ENCODE measurements at regions not wholly inside any gene's neighbourhood (a gene's known extent, or its start where the extent isn't known, plus 50 kb on each side); places are given as distances from the start of the nearest gene placed in this dataset.

GRCh38 chr20:56932575-56933330, 303.6 kb downstream of the TFAP2C start:
- H3K27ac ChIP-seq (ENCODE audit: low read depth, low read length) = no peak overlapping the region
- no peaks in the 10 kb centered on the region for H4K20me1 ChIP-seq (ENCODE audit: control insufficient read depth, insufficient read depth, low read depth, low read length)
- no peak overlapping the region for H3K4me3 ChIP-seq (ENCODE audit: low read length)
- H3K9me2 ChIP-seq (replicated peaks; ENCODE audit: control insufficient read depth, low read length) = no peaks in the 10 kb centered on the region
- H3F3A ChIP-seq (ENCODE audit: control insufficient read depth, insufficient read depth) = no peaks in the 10 kb centered on the region
- H3K79me2 ChIP-seq (ENCODE audit: control insufficient read depth, low read length) = no peaks in the 10 kb centered on the region
- H3K4me1 ChIP-seq (ENCODE audit: control insufficient read depth, low read length) = no peaks in the 10 kb centered on the region
- H3K9me3 ChIP-seq (ENCODE audit: control insufficient read depth, insufficient read depth, low read length) = no peaks in the 10 kb centered on the region
- no peak overlapping the region for H3K4me2 ChIP-seq (ENCODE audit: low read length)
- TF ChIP-seq EZH2phosphoT487 (IDR thresholded peaks at IDR 0.05; ENCODE audit: borderline replicate concordance, low read length) = no peak
- no peak for TF ChIP-seq CTCF (IDR thresholded peaks at IDR 0.05; ENCODE audit: low read depth, low read length, poor library complexity, severe bottlenecking)
- H3K27me3 ChIP-seq (ENCODE audit: control insufficient read depth, low read length) = peaks cover 15% of the 10 kb centered on the region
- H3K36me3 ChIP-seq (ENCODE audit: control insufficient read depth, low read length) = no peaks in the 10 kb centered on the region

DNA sequence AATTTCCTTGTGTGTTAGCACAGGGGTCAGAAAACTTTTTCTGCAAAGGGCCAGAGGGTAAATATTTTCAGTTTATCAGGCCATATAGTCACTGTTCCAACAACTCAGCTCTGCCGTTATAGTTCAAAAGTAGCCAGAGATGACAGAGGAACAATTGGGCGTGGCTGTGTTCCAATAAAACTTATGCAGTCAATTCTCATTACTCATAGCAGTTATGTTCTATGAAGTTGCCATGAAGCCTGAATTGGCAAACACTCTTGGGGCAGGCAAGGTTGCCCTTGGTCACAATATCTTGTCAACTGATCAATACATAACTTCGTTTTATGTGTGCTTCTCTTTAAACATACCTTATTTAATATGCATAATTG, 304.2 kb downstream of the TFAP2C start:
- TF ChIP-seq EZH2phosphoT487 (IDR thresholded peaks at IDR 0.05; ENCODE audit: borderline replicate concordance, low read length) = no peak
- TF ChIP-seq CTCF (IDR thresholded peaks at IDR 0.05; ENCODE audit: low read depth, low read length, poor library complexity, severe bottlenecking) = no peak
- Histone ChIP-seq H3K27ac (ENCODE audit: low read depth, low read length) (no peak overlapping the region), H3K79me2 (ENCODE audit: control insufficient read depth, low read length) (no peaks in the 10 kb centered on the region), H4K20me1 (ENCODE audit: control insufficient read depth, insufficient read depth, low read depth, low read length) (no peaks in the 10 kb centered on the region), H3K9me2 (replicated peaks; ENCODE audit: control insufficient read depth, low read length) (no peaks in the 10 kb centered on the region), H3K4me3 (ENCODE audit: low read length) (no peak overlapping the region), H3K4me1 (ENCODE audit: control insufficient read depth, low read length) (no peaks in the 10 kb centered on the region), H3K27me3 (ENCODE audit: control insufficient read depth, low read length) (peaks cover 12% of the 10 kb centered on the region), H3K9me3 (ENCODE audit: control insufficient read depth, insufficient read depth, low read length) (no peaks in the 10 kb centered on the region), H3F3A (ENCODE audit: control insufficient read depth, insufficient read depth) (no peaks in the 10 kb centered on the region), H3K36me3 (ENCODE audit: control insufficient read depth, low read length) (no peaks in the 10 kb centered on the region), H3K4me2 (ENCODE audit: low read length) (no peak overlapping the region)

GRCh38 chr20:56934888-56935287, 305.8 kb downstream of the TFAP2C start:
- H3F3A ChIP-seq (ENCODE audit: control insufficient read depth, insufficient read depth) = no peaks in the 10 kb centered on the region
- H4K20me1 ChIP-seq (ENCODE audit: control insufficient read depth, insufficient read depth, low read depth, low read length) = no peaks in the 10 kb centered on the region
- no peak overlapping the region for H3K4me2 ChIP-seq (ENCODE audit: low read length)
- no peaks in the 10 kb centered on the region for H3K79me2 ChIP-seq (ENCODE audit: control insufficient read depth, low read length)
- TF ChIP-seq CTCF (IDR thresholded peaks at IDR 0.05; ENCODE audit: low read depth, low read length, poor library complexity, severe bottlenecking) = no peak
- TF ChIP-seq EZH2phosphoT487 (IDR thresholded peaks at IDR 0.05; ENCODE audit: borderline replicate concordance, low read length) = no peak
- no peaks in the 10 kb centered on the region for H3K9me3 ChIP-seq (ENCODE audit: control insufficient read depth, insufficient read depth, low read length)
- H3K9me2 ChIP-seq (replicated peaks; ENCODE audit: control insufficient read depth, low read length) = no peaks in the 10 kb centered on the region
- H3K27me3 ChIP-seq (ENCODE audit: control insufficient read depth, low read length) = no peaks in the 10 kb centered on the region
- H3K27ac ChIP-seq (ENCODE audit: low read depth, low read length) = no peak overlapping the region
- H3K36me3 ChIP-seq (ENCODE audit: control insufficient read depth, low read length) = no peaks in the 10 kb centered on the region
- H3K4me1 ChIP-seq (ENCODE audit: control insufficient read depth, low read length) = no peaks in the 10 kb centered on the region
- H3K4me3 ChIP-seq (ENCODE audit: low read length) = no peak overlapping the region
